GM23248 (cell line): ENCODE measurements at regions not wholly inside any gene's neighbourhood (a gene's known extent, or its start where the extent isn't known, plus 50 kb on each side); places are given as distances from the start of the nearest gene placed in this dataset.

Experiments used
- EZH2 ChIP-seq: fragments of 200-600 bp; sonication (generic); IDR thresholded peaks from 2 replicates; pipeline ENCODE4 v1.6.1; 2018; ENCODE audit warnings: antibody characterized with exemption, mild to moderate bottlenecking; ENCODE audit not compliant: insufficient read depth, poor library complexity, severe bottlenecking
- EZH2phosphoT487 ChIP-seq: fragments of 200-600 bp; sonication (generic); IDR thresholded peaks from 2 replicates; pipeline ENCODE4 v1.6.1; 2018; ENCODE audit warnings: antibody characterized with exemption, moderate library complexity, mild to moderate bottlenecking, low read depth; ENCODE audit not compliant: insufficient read depth

- TF ChIP-seq EZH2 = no peak
- TF ChIP-seq EZH2phosphoT487 = no peak
Observed at GRCh38 chr7:94778711-94779459, 123.0 kb upstream of the SGCE start.
